Hepatocyte (in vitro differentiated cells): ENCODE measurements at regions not wholly inside any gene's neighbourhood (a gene's known extent, or its start where the extent isn't known, plus 50 kb on each side); places are given as distances from the start of the nearest gene placed in this dataset.

Source experiments
- DNase-seq: peaks from one replicate; pipeline ENCODE4 v3.0.0-alpha.2; 2016; ENCODE audit warnings: low spot score
- H2AFZ ChIP-seq: fragments of 200-600 bp; sonication (generic); 2 replicates; pipeline ENCODE4 v1.6.0; 2016; ENCODE audit warnings: antibody characterized with exemption, mild to moderate bottlenecking
- H3K27ac ChIP-seq: fragments of 200-600 bp; sonication (generic); 2 replicates; pipeline ENCODE4 v1.5.1; 2016; ENCODE audit warnings: mild to moderate bottlenecking
- H3K27me3 ChIP-seq: fragments of 200-600 bp; sonication (generic); 2 replicates; pipeline ENCODE4 v1.6.1; 2016
- H3K36me3 ChIP-seq: fragments of 200-600 bp; sonication (generic); replicated peaks from 2 replicates; pipeline ENCODE4 v1.5.1; 2016; ENCODE audit warnings: low read depth; ENCODE audit not compliant: insufficient read depth
- H3K4me1 ChIP-seq: fragments of 200-600 bp; sonication (generic); 2 replicates; pipeline ENCODE4 v1.5.1; 2016; ENCODE audit warnings: mild to moderate bottlenecking, moderate library complexity; ENCODE audit not compliant: insufficient read depth
- H3K4me2 ChIP-seq: fragments of 200-600 bp; sonication (generic); 2 replicates; pipeline ENCODE4 v1.6.0; 2016
- H3K4me3 ChIP-seq: fragments of 200-600 bp; sonication (generic); 2 replicates; pipeline ENCODE4 v1.5.1; 2016; ENCODE audit warnings: mild to moderate bottlenecking
- H3K79me2 ChIP-seq: fragments of 200-600 bp; sonication (generic); 2 replicates; pipeline ENCODE4 v1.6.0; 2017; ENCODE audit warnings: mild to moderate bottlenecking
- H3K9me2 ChIP-seq: fragments of 200-600 bp; sonication (generic); replicated peaks from 2 replicates; pipeline ENCODE4 v1.6.0; 2017; ENCODE audit warnings: mild to moderate bottlenecking; ENCODE audit not compliant: insufficient read depth
- H3K9me3 ChIP-seq: fragments of 200-600 bp; sonication (generic); 2 replicates; pipeline ENCODE4 v1.5.1; 2016; ENCODE audit warnings: low read depth, mild to moderate bottlenecking
- H4K20me1 ChIP-seq: fragments of 200-600 bp; sonication (generic); 2 replicates; pipeline ENCODE4 v1.6.0; 2016; ENCODE audit warnings: mild to moderate bottlenecking; ENCODE audit not compliant: insufficient read depth, poor library complexity, severe bottlenecking
- CTCF ChIP-seq: fragments of 200-600 bp; sonication (generic); IDR thresholded peaks from 2 replicates; pipeline ENCODE4 v1.5.1; 2016; ENCODE audit warnings: antibody characterized with exemption, mild to moderate bottlenecking; ENCODE audit not compliant: poor library complexity
- EZH2 ChIP-seq: fragments of 200-600 bp; sonication (generic); IDR thresholded peaks from 2 replicates; pipeline ENCODE4 v1.6.1; 2016; ENCODE audit warnings: antibody characterized with exemption, mild to moderate bottlenecking, borderline replicate concordance
- EZH2phosphoT487 ChIP-seq: fragments of 200-600 bp; sonication (generic); IDR thresholded peaks from one replicate; pipeline ENCODE4 v1.6.1; 2018; ENCODE audit warnings: antibody characterized with exemption, mild to moderate bottlenecking, low read depth, moderate library complexity; ENCODE audit not compliant: unreplicated experiment, severe bottlenecking
- WGBS: methylation state at CpG from one replicate; pipeline ENCODE4 v1.1.6; 2016; ENCODE audit warnings: low lambda C conversion rate; ENCODE audit errors: missing lambda C conversion rate; 5-methylcytosine and 5-hydroxymethylcytosine counted together

- no peaks in the 10 kb centered on the region for H3K36me3 ChIP-seq
- WGBS, result 85% methylated on average over 2 of the region's 2 CpGs
- no peak overlapping the region for H2AFZ ChIP-seq
- H3K27ac ChIP-seq, result no peak overlapping the region
- H3K9me3 ChIP-seq, result no peaks in the 10 kb centered on the region
- no peak for DNase-seq
- no peak overlapping the region for H3K4me2 ChIP-seq
- TF ChIP-seq CTCF (no peak), EZH2 (no peak), EZH2phosphoT487 (no peak)
- no peak overlapping the region for H3K4me3 ChIP-seq
- H3K79me2 ChIP-seq, result peaks cover 80% of the 10 kb centered on the region
- peaks cover 10% of the 10 kb centered on the region for H4K20me1 ChIP-seq
- no peaks in the 10 kb centered on the region for H3K27me3 ChIP-seq
- no peaks in the 10 kb centered on the region for H3K9me2 ChIP-seq
- peaks cover 3% of the 10 kb centered on the region for H3K4me1 ChIP-seq
Observed at GRCh38 chr1:232528472-232529089, 101.4 kb downstream of the SIPA1L2 start.

- no peak overlapping the region for H3K27ac ChIP-seq
- TF ChIP-seq EZH2, result no peak
- TF ChIP-seq CTCF, result no peak
- TF ChIP-seq EZH2phosphoT487, result no peak
- WGBS, result 80% methylated on average over 2 of the region's 2 CpGs
- H3K36me3 ChIP-seq, result no peaks in the 10 kb centered on the region
- H3K79me2 ChIP-seq, result peaks cover 85% of the 10 kb centered on the region
- H3K4me3 ChIP-seq, result no peak overlapping the region
- no peak for DNase-seq
- no peaks in the 10 kb centered on the region for H3K27me3 ChIP-seq
- H3K4me1 ChIP-seq, result no peaks in the 10 kb centered on the region
- H4K20me1 ChIP-seq, result peaks cover 10% of the 10 kb centered on the region
- H2AFZ ChIP-seq, result no peak overlapping the region
- no peaks in the 10 kb centered on the region for H3K9me3 ChIP-seq
- H3K9me2 ChIP-seq, result no peaks in the 10 kb centered on the region
- no peak overlapping the region for H3K4me2 ChIP-seq
Observed at GRCh38 chr1:232524056-232524455, 105.9 kb downstream of the SIPA1L2 start.

- no peak for TF ChIP-seq EZH2phosphoT487
- no peak for TF ChIP-seq EZH2
- no peak for TF ChIP-seq CTCF
- Histone ChIP-seq H3K79me2 (peaks cover 86% of the 10 kb centered on the region), H3K9me3 (no peaks in the 10 kb centered on the region), H3K4me3 (no peak overlapping the region), H3K27ac (no peak overlapping the region), H3K36me3 (no peaks in the 10 kb centered on the region), H3K4me2 (no peak overlapping the region), H2AFZ (no peak overlapping the region), H3K27me3 (no peaks in the 10 kb centered on the region), H4K20me1 (peaks cover 18% of the 10 kb centered on the region), H3K4me1 (no peaks in the 10 kb centered on the region), H3K9me2 (no peaks in the 10 kb centered on the region)
- 100% methylated on average over 1 of the region's 1 CpG for WGBS
- DNase-seq, result no peak
Observed at GRCh38 chr1:232522189-232522588, 107.7 kb downstream of the SIPA1L2 start.

GRCh38 chr1:232521660-232522059 is 108.3 kb downstream of the SIPA1L2 start:
- Histone ChIP-seq H3K4me1 (no peaks in the 10 kb centered on the region), H3K4me3 (no peak overlapping the region), H3K79me2 (peaks cover 85% of the 10 kb centered on the region), H3K27ac (no peak overlapping the region), H3K9me2 (no peaks in the 10 kb centered on the region), H4K20me1 (peaks cover 18% of the 10 kb centered on the region), H2AFZ (no peak overlapping the region), H3K9me3 (no peaks in the 10 kb centered on the region), H3K36me3 (no peaks in the 10 kb centered on the region), H3K4me2 (no peak overlapping the region), H3K27me3 (no peaks in the 10 kb centered on the region)
- TF ChIP-seq EZH2phosphoT487, result no peak
- no peak for TF ChIP-seq CTCF
- TF ChIP-seq EZH2, result no peak
- no peak for DNase-seq
- WGBS, result 95% methylated on average over 1 of the region's 1 CpG
